Uterus (tissue), 3 donors: ENCODE measurements at regions not wholly inside any gene's neighbourhood (a gene's known extent, or its start where the extent isn't known, plus 50 kb on each side); places are given as distances from the start of the nearest gene placed in this dataset.

ENCODE experiments used
- DNase-seq, 2 donors: peaks; one replicate each; pipeline ENCODE4 v3.0.0-alpha.2; 2019 to 2020
- H3K27ac ChIP-seq, 2 donors: fragments of 200-600 bp; sonication (generic); 1 replicate in 1 of 2; 2 replicates in 1 of 2; pipeline ENCODE4 v1.5.1; 2016 to 2018
- H3K27me3 ChIP-seq, 2 donors: fragments of 200-600 bp; sonication (generic); one replicate each; pipeline ENCODE4 v1.5.1; 2018 to 2019; ENCODE audit warnings: control low read depth in 1 of 2
- H3K36me3 ChIP-seq, 2 donors: fragments of 200-600 bp; sonication (generic); one replicate each; pipeline ENCODE4 v1.5.1; 2019; ENCODE audit warnings: control low read depth in 1 of 2
- H3K4me1 ChIP-seq, 2 donors: fragments of 200-600 bp; sonication (generic); one replicate each; pipeline ENCODE4 v1.5.1; 2018 to 2019; ENCODE audit warnings: control low read depth in 1 of 2
- H3K4me3 ChIP-seq, 2 donors: fragments of 200-600 bp; sonication (generic); 1 replicate in 1 of 2; 2 replicates in 1 of 2; pipeline ENCODE4 v1.5.1; 2018 to 2019; ENCODE audit warnings: mild to moderate bottlenecking in 1 of 2
- H3K9me3 ChIP-seq, 2 donors: fragments of 200-600 bp; sonication (generic); one replicate each; pipeline ENCODE4 v1.5.1; 2019; ENCODE audit warnings: control low read depth in 1 of 2
- CTCF ChIP-seq, 4 experiments: fragments of 200-600 bp in 2 of 4; fragments of 450-650 bp in 2 of 4; sonication (generic) in 2 of 4; IDR thresholded peaks; one replicate each; pipeline ENCODE4 v1.5.1; 2016 to 2019; ENCODE audit warnings: antibody characterized with exemption in 4 of 4, mild to moderate bottlenecking in 2 of 4, moderate library complexity in 1 of 4
- POLR2A ChIP-seq, 2 donors: fragments of 450-650 bp; IDR thresholded peaks; one replicate each; pipeline ENCODE4 v1.6.1; 2016; ENCODE audit warnings: antibody characterized with exemption in 2 of 2, mild to moderate bottlenecking in 1 of 2, moderate library complexity in 1 of 2
- intact Hi-C: fragments of 100-400 bp; cut with DNase I; formaldehyde crosslinking; loops from one replicate; pipeline ENCODE4 v1.15.1; 2023; ENCODE audit warnings: low total_unique reads
- donor health status: DM: yes; HTN: yes; CAD: no.

GRCh38 chr4:131093303-131093702 is 1997.4 kb downstream of the C4orf33 start:
- intact Hi-C loops: no loop called here
- no peak for DNase-seq
- Histone ChIP-seq H3K36me3 (no peaks in the 10 kb centered on the region), H3K4me1 (no peaks in the 10 kb centered on the region), H3K9me3 (no peaks in the 10 kb centered on the region), H3K4me3 (no peak overlapping the region), H3K27me3 (no peaks in the 10 kb centered on the region), H3K27ac (no peak overlapping the region)
- TF ChIP-seq POLR2A (IDR thresholded peaks at IDR 0.05): no peak
- no peak for TF ChIP-seq CTCF (IDR thresholded peaks at IDR 0.05)

- Histone ChIP-seq H3K27ac (no peak overlapping the region), H3K9me3 (no peaks in the 10 kb centered on the region), H3K4me1 (no peaks in the 10 kb centered on the region), H3K36me3 (no peaks in the 10 kb centered on the region), H3K27me3 (no peaks in the 10 kb centered on the region), H3K4me3 (no peak overlapping the region)
- intact Hi-C loops: no loop called here
- no peak for DNase-seq
- no peak for TF ChIP-seq CTCF (IDR thresholded peaks at IDR 0.05)
- no peak for TF ChIP-seq POLR2A (IDR thresholded peaks at IDR 0.05)
These were observed 2003.0 kb downstream of the C4orf33 start for GRCh38 chr4:131098976-131099375.

GRCh38 chr4:131113273-131113672 is 2017.3 kb downstream of the C4orf33 start:
- no peak for TF ChIP-seq CTCF (IDR thresholded peaks at IDR 0.05)
- no peak for TF ChIP-seq POLR2A (IDR thresholded peaks at IDR 0.05)
- intact Hi-C loops: no loop called here
- Histone ChIP-seq H3K27me3 (no peaks in the 10 kb centered on the region), H3K36me3 (no peaks in the 10 kb centered on the region), H3K9me3 (no peaks in the 10 kb centered on the region), H3K27ac (no peak overlapping the region), H3K4me1 (no peaks in the 10 kb centered on the region), H3K4me3 (no peak overlapping the region)
- DNase-seq: no peak

GRCh38 chr4:131113704-131114103 is 2017.8 kb downstream of the C4orf33 start:
- Histone ChIP-seq H3K4me1 (no peaks in the 10 kb centered on the region), H3K9me3 (no peaks in the 10 kb centered on the region), H3K27ac (no peak overlapping the region), H3K27me3 (no peaks in the 10 kb centered on the region), H3K36me3 (no peaks in the 10 kb centered on the region), H3K4me3 (no peak overlapping the region)
- no peak for DNase-seq
- intact Hi-C loops: no loop called here
- TF ChIP-seq CTCF (IDR thresholded peaks at IDR 0.05) (no peak), POLR2A (IDR thresholded peaks at IDR 0.05) (no peak)

GRCh38 chr4:131119661-131120060 is 2023.7 kb downstream of the C4orf33 start:
- intact Hi-C loops: no loop called here
- H3K9me3 ChIP-seq: no peaks in the 10 kb centered on the region
- TF ChIP-seq POLR2A (IDR thresholded peaks at IDR 0.05) (no peak), CTCF (IDR thresholded peaks at IDR 0.05) (no peak)
- no peak overlapping the region for H3K27ac ChIP-seq
- DNase-seq: no peak
- no peaks in the 10 kb centered on the region for H3K36me3 ChIP-seq
- H3K27me3 ChIP-seq: no peaks in the 10 kb centered on the region
- no peak overlapping the region for H3K4me3 ChIP-seq
- H3K4me1 ChIP-seq: no peaks in the 10 kb centered on the region
